ENCODE measurements at regions not wholly inside any gene's neighbourhood (a gene's known extent, or its start where the extent isn't known, plus 50 kb on each side); places are given as distances from the start of the nearest gene placed in this dataset.

GRCh38 chr3:83662381-83662960 is 1296.3 kb upstream of the CADM2 start:
- no peak overlapping the region for H3K27ac Mint-ChIP-seq (ENCODE audit: unreplicated experiment)
- no peak for TF ChIP-seq CTCF (IDR thresholded peaks at IDR 0.05; ENCODE audit: partially characterized antibody, unreplicated experiment)
- H3K36me3 Mint-ChIP-seq (ENCODE audit: unreplicated experiment): no peaks in the 10 kb centered on the region
- no peak for DNase-seq
- H3K4me1 Mint-ChIP-seq (ENCODE audit: low read depth, unreplicated experiment): peaks cover 7% of the 10 kb centered on the region
- H3K27me3 Mint-ChIP-seq (ENCODE audit: unreplicated experiment): no peaks in the 10 kb centered on the region
- no peaks in the 10 kb centered on the region for H3K9me3 Mint-ChIP-seq (ENCODE audit: unreplicated experiment)
- H3K4me3 Mint-ChIP-seq (ENCODE audit: unreplicated experiment): peak overlapping the region; percentile 13

- DNase-seq: no peak
- Mint-ChIP-seq H3K9me3 (ENCODE audit: unreplicated experiment) (no peaks in the 10 kb centered on the region), H3K4me3 (ENCODE audit: unreplicated experiment) (no peak overlapping the region), H3K4me1 (ENCODE audit: low read depth, unreplicated experiment) (no peaks in the 10 kb centered on the region), H3K27ac (ENCODE audit: unreplicated experiment) (no peak overlapping the region), H3K27me3 (ENCODE audit: unreplicated experiment) (no peaks in the 10 kb centered on the region), H3K36me3 (ENCODE audit: unreplicated experiment) (no peaks in the 10 kb centered on the region)
- TF ChIP-seq CTCF (IDR thresholded peaks at IDR 0.05; ENCODE audit: partially characterized antibody, unreplicated experiment): no peak
Observed at GRCh38 chr3:83670416-83670815, 1288.4 kb upstream of the CADM2 start.

- no peak for DNase-seq
- Mint-ChIP-seq H3K4me3 (ENCODE audit: unreplicated experiment) (no peak overlapping the region), H3K36me3 (ENCODE audit: unreplicated experiment) (peaks cover 5% of the 10 kb centered on the region), H3K4me1 (ENCODE audit: low read depth, unreplicated experiment) (peaks cover 2% of the 10 kb centered on the region), H3K9me3 (ENCODE audit: unreplicated experiment) (no peaks in the 10 kb centered on the region), H3K27ac (ENCODE audit: unreplicated experiment) (no peak overlapping the region), H3K27me3 (ENCODE audit: unreplicated experiment) (no peaks in the 10 kb centered on the region)
- TF ChIP-seq CTCF (IDR thresholded peaks at IDR 0.05; ENCODE audit: partially characterized antibody, unreplicated experiment): no peak
Observed at GRCh38 chr3:83683937-83684598, 1274.7 kb upstream of the CADM2 start.

GRCh38 chr3:83706669-83707068 is 1252.1 kb upstream of the CADM2 start:
- Mint-ChIP-seq H3K9me3 (ENCODE audit: unreplicated experiment) (no peaks in the 10 kb centered on the region), H3K27me3 (ENCODE audit: unreplicated experiment) (no peaks in the 10 kb centered on the region)

More at GRCh38 chr3:83706669-83707068, 1252.1 kb upstream of the CADM2 start:
- no peaks in the 10 kb centered on the region for H3K36me3 Mint-ChIP-seq (ENCODE audit: unreplicated experiment)
- TF ChIP-seq CTCF (IDR thresholded peaks at IDR 0.05; ENCODE audit: partially characterized antibody, unreplicated experiment): no peak
- no peak overlapping the region for H3K4me3 Mint-ChIP-seq (ENCODE audit: unreplicated experiment)
- no peaks in the 10 kb centered on the region for H3K4me1 Mint-ChIP-seq (ENCODE audit: low read depth, unreplicated experiment)
- no peak for DNase-seq
- no peak overlapping the region for H3K27ac Mint-ChIP-seq (ENCODE audit: unreplicated experiment)
